OCI-LY7 (cell line): ENCODE measurements at regions not wholly inside any gene's neighbourhood (a gene's known extent, or its start where the extent isn't known, plus 50 kb on each side); places are given as distances from the start of the nearest gene placed in this dataset.

ENCODE experiments used
- BruUV-seq: library from RNA; stranded (reverse); fragments of 400-500 nt; replicated peaks from 2 replicates; lab custom pipeline; 2021; lab: Mats Ljungman, UMichigan
- CTCF ChIA-PET: fragments of 300-600 bp; sonication (Branson Sonifier 250); formaldehyde crosslinking; loops from one replicate; lab custom pipeline; 2022; ENCODE audit warnings: antibody characterized with exemption; ENCODE audit not compliant: unreplicated experiment; lab: Charles Lee
- POLR2A ChIA-PET: fragments of 300-600 bp; sonication (Branson Sonifier 250); formaldehyde crosslinking; loops from one replicate; lab custom pipeline; 2022; ENCODE audit warnings: antibody characterized with exemption; lab: Charles Lee
- DNase-seq: peaks from one replicate; pipeline ENCODE4 v3.0.0-alpha.2; 2015; ENCODE audit warnings: low spot score
- H2AFZ ChIP-seq: fragments of 200-600 bp; sonication (generic), shearing (Covaris generic); 2 replicates; pipeline ENCODE4 v1.6.1; 2014; ENCODE audit warnings: mild to moderate bottlenecking, antibody characterized with exemption, low read length, moderate library complexity
- H3K27ac ChIP-seq: fragments of 200-600 bp; sonication (generic); 2 replicates; pipeline ENCODE4 v1.5.1; 2014; ENCODE audit warnings: mixed run types, low read depth, mild to moderate bottlenecking, moderate library complexity, low read length, inconsistent platforms; ENCODE audit not compliant: poor library complexity, severe bottlenecking
- H3K36me3 ChIP-seq: fragments of 200-600 bp; sonication (generic); 2 replicates; pipeline ENCODE4 v1.6.1; 2014; ENCODE audit warnings: mild to moderate bottlenecking, antibody characterized with exemption, low read length, moderate library complexity, mixed read lengths; ENCODE audit not compliant: insufficient read depth
- H3K4me1 ChIP-seq: fragments of 200-600 bp; sonication (generic); 2 replicates; pipeline ENCODE4 v1.5.1; 2014; ENCODE audit warnings: mild to moderate bottlenecking, low read length; ENCODE audit not compliant: insufficient read depth, poor library complexity, severe bottlenecking
- H3K4me2 ChIP-seq: fragments of 200-600 bp; sonication (generic); 2 replicates; pipeline ENCODE4 v1.6.1; 2014; ENCODE audit warnings: mild to moderate bottlenecking, low read length
- H3K4me3 ChIP-seq: fragments of 200-600 bp; sonication (generic); 2 replicates; pipeline ENCODE4 v1.5.1; 2014; ENCODE audit warnings: mild to moderate bottlenecking, low read depth, low read length; ENCODE audit not compliant: poor library complexity, severe bottlenecking
- H3K79me2 ChIP-seq: fragments of 200-600 bp; sonication (generic); 2 replicates; pipeline ENCODE4 v1.6.1; 2016; ENCODE audit warnings: low read depth, mild to moderate bottlenecking, low read length, moderate library complexity, mixed read lengths; ENCODE audit not compliant: insufficient read depth
- H3K9me2 ChIP-seq: fragments of 200-600 bp; sonication (generic); 2 replicates; pipeline ENCODE4 v1.6.1; 2016; ENCODE audit warnings: mild to moderate bottlenecking, low read length, mixed read lengths; ENCODE audit not compliant: insufficient read depth
- H3K9me3 ChIP-seq: fragments of 200-600 bp; sonication (generic); 2 replicates; pipeline ENCODE4 v1.6.1; 2014; ENCODE audit warnings: mild to moderate bottlenecking, mixed run types, low read length, mixed read lengths
- H4K20me1 ChIP-seq: fragments of 200-600 bp; sonication (generic); 2 replicates; pipeline ENCODE4 v1.6.1; 2014; ENCODE audit warnings: mild to moderate bottlenecking, antibody characterized with exemption, low read length, moderate library complexity, mixed read lengths; ENCODE audit not compliant: insufficient read depth
- CTCF ChIP-seq: fragments of 200-600 bp; sonication (generic); conservative IDR thresholded peaks from 2 replicates; pipeline ENCODE4 v1.5.1; 2014; ENCODE audit warnings: mild to moderate bottlenecking, antibody characterized with exemption, low read length, moderate library complexity, mixed read lengths
- EZH2phosphoT487 ChIP-seq: fragments of 200-600 bp; sonication (generic); IDR thresholded peaks from 2 replicates; pipeline ENCODE4 v1.6.1; 2018; ENCODE audit warnings: low read depth, borderline replicate concordance, mild to moderate bottlenecking, mixed run types, antibody characterized with exemption, low read length, moderate library complexity, mixed read lengths
- intact Hi-C: fragments of 100-400 bp; cut with micrococcal nuclease; formaldehyde crosslinking; loops from one replicate; pipeline ENCODE4 v1.10.0; 2022; ENCODE audit not compliant: unreplicated experiment

- H4K20me1 ChIP-seq: no peaks in the 10 kb centered on the region
- no peak for DNase-seq
- ChIA-PET POLR2A (interaction anchor here (0.6 kb wide), 1 partner anchor 62 kb away, joined by 6 read pairs; no protein-coding TSS in a partner anchor), CTCF (no interaction called here)
- no peaks in the 10 kb centered on the region for H3K79me2 ChIP-seq
- H3K4me3 ChIP-seq: no peak overlapping the region
- no peaks in the 10 kb centered on the region for H3K9me2 ChIP-seq
- H3K27ac ChIP-seq: no peak overlapping the region
- H3K4me1 ChIP-seq: peaks cover 16% of the 10 kb centered on the region
- no peak overlapping the region for H3K4me2 ChIP-seq
- BruUV-seq: no TSS peak
- H3K36me3 ChIP-seq: no peaks in the 10 kb centered on the region; the same call in 1 of the 2 replicates
- H3K9me3 ChIP-seq: no peaks in the 10 kb centered on the region
- TF ChIP-seq EZH2phosphoT487 (no peak), CTCF (no peak)
- H2AFZ ChIP-seq: no peak overlapping the region
- intact Hi-C loops: no loop called here
These were observed 169.5 kb upstream of the FOXN3 start for GRCh38 chr14:89586258-89587135.

GRCh38 chr14:89578156-89578555 is 161.1 kb upstream of the FOXN3 start:
- Histone ChIP-seq H4K20me1 (no peaks in the 10 kb centered on the region), H3K79me2 (no peaks in the 10 kb centered on the region), H3K4me2 (no peak overlapping the region), H3K4me1 (no peaks in the 10 kb centered on the region), H3K27ac (no peak overlapping the region), H3K4me3 (no peak overlapping the region), H3K36me3 (peaks cover 6% of the 10 kb centered on the region; the same call in 1 of the 2 replicates), H3K9me2 (no peaks in the 10 kb centered on the region), H3K9me3 (no peaks in the 10 kb centered on the region), H2AFZ (no peak overlapping the region)
- no TSS peak for BruUV-seq
- CTCF ChIA-PET: no interaction called here
- TF ChIP-seq EZH2phosphoT487 (no peak), CTCF (no peak)
- no peak for DNase-seq
- POLR2A ChIA-PET: no interaction called here
- intact Hi-C loops: no loop called here

- TF ChIP-seq CTCF (no peak), EZH2phosphoT487 (no peak)
- Histone ChIP-seq H3K9me3 (no peaks in the 10 kb centered on the region), H3K36me3 (peaks cover 6% of the 10 kb centered on the region; the same call in 1 of the 2 replicates), H3K4me3 (no peak overlapping the region), H3K4me2 (no peak overlapping the region), H3K79me2 (no peaks in the 10 kb centered on the region), H3K9me2 (no peaks in the 10 kb centered on the region), H4K20me1 (no peaks in the 10 kb centered on the region), H3K27ac (no peak overlapping the region), H2AFZ (no peak overlapping the region), H3K4me1 (no peaks in the 10 kb centered on the region)
- CTCF ChIA-PET: no interaction called here
- no peak for DNase-seq
- intact Hi-C loops: no loop called here
- no TSS peak for BruUV-seq
- POLR2A ChIA-PET: interaction anchor here (0.6 kb wide), 1 partner anchor 809 kb away, joined by 3 read pairs; no protein-coding TSS in a partner anchor
These were observed 159.9 kb upstream of the FOXN3 start for GRCh38 chr14:89576960-89577359.
